HCT116 (cell line): ENCODE measurements at regions not wholly inside any gene's neighbourhood (a gene's known extent, or its start where the extent isn't known, plus 50 kb on each side); places are given as distances from the start of the nearest gene placed in this dataset.

Experiments used
- ATAC-seq: fragments of 200-7000 bp; cut with Tn5 transposase; 2 replicates; pipeline ENCODE4 v1.9.1; 2020; ENCODE audit warnings: mild to moderate bottlenecking, moderate library complexity
- BruUV-seq: library from RNA; stranded (reverse); fragments of 400-500 nt; replicated peaks from 2 replicates; lab custom pipeline; 2021; lab: Mats Ljungman, UMichigan
- CTCF ChIA-PET: fragments of 300-600 bp; sonication (Branson Sonifier 250); formaldehyde crosslinking; loops from one replicate; lab custom pipeline; 2021; ENCODE audit warnings: antibody characterized with exemption; lab: Charles Lee
- POLR2A ChIA-PET: fragments of 300-600, 350-600 bp; sonication (Branson Sonifier 250); formaldehyde crosslinking; loops from one replicate; lab custom pipeline; 2021; ENCODE audit warnings: antibody characterized with exemption; lab: Charles Lee
- RAD21 ChIA-PET, 2 experiments: fragments of 300-600 bp; sonication (Branson Sonifier 250); formaldehyde crosslinking; loops; one replicate each; lab custom pipeline; 2023; ENCODE audit warnings: low total read pairs in 2 of 2; ENCODE audit not compliant: uncharacterized antibody in 2 of 2, unreplicated experiment in 2 of 2, low non-redundant PET in 1 of 2; lab: Charles Lee
- DNase-seq: peaks from one replicate; pipeline ENCODE4 v3.0.0-alpha.2; 2010; ENCODE audit warnings: low read depth, low spot score
- H2AFZ ChIP-seq: fragments of 200-600 bp; shearing (Covaris generic), sonication (generic); 2 replicates; pipeline ENCODE4 v1.6.1; 2017; ENCODE audit warnings: low read depth, mixed run types, mixed read lengths, antibody characterized with exemption, low read length; ENCODE audit not compliant: poor library complexity, severe bottlenecking
- H3K27ac ChIP-seq: 2 replicates; pipeline ENCODE4 v1.5.1; 2012; ENCODE audit warnings: low read depth, low read length
- H3K27me3 ChIP-seq: fragments of 200-600 bp; sonication (generic); 2 replicates; pipeline ENCODE4 v1.6.1; 2016; ENCODE audit warnings: mixed run types, low read length, mixed read lengths; ENCODE audit not compliant: insufficient read depth
- H3K36me3 ChIP-seq, 2 experiments: fragments of 200-500 bp in 1 of 2; fragments of 200-600 bp in 1 of 2; sonication (Bioruptor generic) in 1 of 2; sonication (generic) in 1 of 2; 2 replicates each; pipeline versions ENCODE4 v1.5.1 to v1.6.1; 2014 to 2016; ENCODE audit warnings: low read length in 2 of 2, inconsistent platforms in 1 of 2, mixed read lengths in 1 of 2, mixed run types in 1 of 2; ENCODE audit not compliant: insufficient read depth in 2 of 2, control insufficient read depth in 1 of 2
- H3K4me1 ChIP-seq, 2 experiments: fragments of 200-600 bp in 1 of 2; sonication (generic) in 1 of 2; 2 replicates each; pipeline versions ENCODE4 v1.5.1 to v1.6.1; 2012 to 2017; ENCODE audit warnings: low read length in 2 of 2, inconsistent platforms in 1 of 2, mild to moderate bottlenecking in 1 of 2, mixed read lengths in 1 of 2, mixed run types in 1 of 2, moderate library complexity in 1 of 2; ENCODE audit not compliant: insufficient read depth in 2 of 2, control insufficient read depth in 1 of 2
- H3K4me2 ChIP-seq: fragments of 200-600 bp; sonication (generic); 2 replicates; pipeline ENCODE4 v1.6.1; 2017; ENCODE audit warnings: mixed run types, low read length, mixed read lengths
- H3K4me3 ChIP-seq, 2 experiments: fragments of 200-600 bp in 1 of 2; sonication (generic) in 1 of 2; replicated peaks in 1 of 2; 2 replicates each; pipeline ENCODE4 v1.5.1; 2011 to 2016; ENCODE audit warnings: low read length in 2 of 2, control low read depth in 1 of 2, low read depth in 1 of 2, mild to moderate bottlenecking in 1 of 2, mixed read lengths in 1 of 2, mixed run types in 1 of 2
- H3K79me2 ChIP-seq: fragments of 200-600 bp; sonication (generic); 2 replicates; pipeline ENCODE4 v1.6.1; 2017; ENCODE audit warnings: mild to moderate bottlenecking, mixed run types, low read length, moderate library complexity, mixed read lengths; ENCODE audit not compliant: insufficient read depth
- H3K9ac ChIP-seq: fragments of 200-600 bp; sonication (generic); 2 replicates; pipeline ENCODE4 v1.6.1; 2016; ENCODE audit warnings: low read length, mixed read lengths
- H3K9me2 ChIP-seq: fragments of 200-600 bp; sonication (generic), shearing (Covaris generic); 2 replicates; pipeline ENCODE4 v1.6.1; 2017; ENCODE audit warnings: mixed run types, mild to moderate bottlenecking, moderate library complexity; ENCODE audit not compliant: insufficient read depth
- H3K9me3 ChIP-seq, 2 experiments: fragments of 200-500 bp in 1 of 2; fragments of 200-600 bp in 1 of 2; sonication (Bioruptor generic) in 1 of 2; sonication (generic) in 1 of 2; 2 replicates each; pipeline ENCODE4 v1.6.1; 2014 to 2017; ENCODE audit warnings: low read length in 2 of 2, mixed read lengths in 2 of 2, inconsistent platforms in 1 of 2, low read depth in 1 of 2, mild to moderate bottlenecking in 1 of 2, mixed run types in 1 of 2, moderate library complexity in 1 of 2; ENCODE audit not compliant: control insufficient read depth in 1 of 2, insufficient read depth in 1 of 2
- H4K20me1 ChIP-seq: fragments of 200-600 bp; sonication (generic), shearing (Covaris generic); 2 replicates; pipeline ENCODE4 v1.6.1; 2017; ENCODE audit warnings: mixed run types, mild to moderate bottlenecking, moderate library complexity; ENCODE audit not compliant: insufficient read depth
- CTCF ChIP-seq, 3 experiments: fragments of 200-600 bp in 1 of 3; sonication (generic) in 1 of 3; IDR thresholded peaks in 2 of 3; conservative IDR thresholded peaks in 1 of 3; 2 replicates each; pipeline ENCODE4 v1.5.1; 2012 to 2017; ENCODE audit warnings: low read depth in 2 of 3, low read length in 2 of 3, antibody characterized with exemption in 1 of 3, borderline replicate concordance in 1 of 3, control low read depth in 1 of 3, mild to moderate bottlenecking in 1 of 3, mixed read lengths in 1 of 3, mixed run types in 1 of 3, moderate library complexity in 1 of 3; ENCODE audit not compliant: insufficient read depth in 1 of 3
- EGR1 ChIP-seq: IDR thresholded peaks from 2 replicates; pipeline ENCODE4 v1.6.1; 2012; ENCODE audit warnings: low read depth
- EZH2phosphoT487 ChIP-seq: fragments of 200-600 bp; IDR thresholded peaks from 2 replicates; pipeline ENCODE4 v1.6.1; 2018; ENCODE audit warnings: antibody characterized with exemption, borderline replicate concordance
- POLR2AphosphoS5 ChIP-seq: IDR thresholded peaks from 2 replicates; pipeline ENCODE4 v1.6.1; 2011; ENCODE audit warnings: mild to moderate bottlenecking, low read depth, low read length, moderate library complexity
- REST ChIP-seq: IDR thresholded peaks from 2 replicates; pipeline ENCODE4 v1.6.1; 2012; ENCODE audit warnings: low read depth
- SIN3A ChIP-seq: IDR thresholded peaks from 2 replicates; pipeline ENCODE4 v1.6.1; 2012; ENCODE audit warnings: low read depth
- SP1 ChIP-seq: IDR thresholded peaks from 2 replicates; pipeline ENCODE4 v1.6.1; 2012; ENCODE audit warnings: low read depth
- ZFX ChIP-seq: fragments of 450-650 bp; IDR thresholded peaks from 2 replicates; pipeline ENCODE4 v1.6.1; 2017
- intact Hi-C: fragments of 100-400 bp; cut with micrococcal nuclease; formaldehyde crosslinking; loops from 2 replicates; pipeline ENCODE4 v1.10.0; 2022

GRCh38 chr4:149110481-149110880 is 668.3 kb upstream of the NR3C2 start (continued):
- TF ChIP-seq CTCF (IDR thresholded peaks at IDR 0.05 in 2 of 3, conservative IDR thresholded peaks at IDR 0.05 in 1 of 3; ENCODE audit: borderline replicate concordance in 1 of 3, insufficient read depth in 1 of 3, low read depth in 2 of 3, low read length in 2 of 3) = no peak
- TF ChIP-seq EGR1 = no peak

DNA sequence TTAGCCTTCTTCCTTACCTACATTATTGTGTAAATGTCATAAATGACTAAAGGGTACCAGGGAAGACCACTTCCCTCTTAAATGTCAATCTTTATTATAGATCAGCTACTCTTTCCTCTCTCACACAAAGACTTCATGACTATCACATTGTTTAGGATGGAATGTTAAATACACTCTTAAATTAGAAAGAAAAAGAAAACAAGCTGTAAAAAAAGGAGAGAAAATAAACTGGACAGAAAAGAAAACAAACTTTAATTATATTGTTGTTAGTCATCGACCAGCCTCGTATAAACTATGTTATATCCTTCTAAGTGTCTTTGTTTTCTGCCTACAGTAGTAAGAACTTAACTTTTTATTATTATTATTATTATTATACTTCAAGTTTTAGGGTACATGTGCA is 666.4 kb upstream of the NR3C2 start:
- ATAC-seq = no peak
- no peak for DNase-seq
- Histone ChIP-seq H4K20me1 (no peaks in the 10 kb centered on the region), H3K27me3 (no peaks in the 10 kb centered on the region), H3K36me3 (no peaks in the 10 kb centered on the region), H3K9me3 (no peaks in the 10 kb centered on the region), H3K27ac (no peak overlapping the region), H3K9me2 (no peaks in the 10 kb centered on the region), H2AFZ (no peak overlapping the region), H3K79me2 (no peaks in the 10 kb centered on the region), H3K4me2 (no peak overlapping the region), H3K9ac (no peak overlapping the region), H3K4me3 (no peak overlapping the region), H3K4me1 (no peaks in the 10 kb centered on the region)
- ChIA-PET CTCF (no interaction called here), RAD21 (no interaction called here), POLR2A (no interaction called here)
- TF ChIP-seq ZFX = no peak
- no peak for TF ChIP-seq EZH2phosphoT487
- no peak for TF ChIP-seq SIN3A
- no peak for TF ChIP-seq REST
- TF ChIP-seq CTCF (IDR thresholded peaks at IDR 0.05 in 2 of 3, conservative IDR thresholded peaks at IDR 0.05 in 1 of 3; ENCODE audit: borderline replicate concordance in 1 of 3, insufficient read depth in 1 of 3, low read depth in 2 of 3, low read length in 2 of 3) = no peak
- no peak for TF ChIP-seq POLR2AphosphoS5
- no peak for TF ChIP-seq SP1
- BruUV-seq = no TSS peak
- intact Hi-C loops = no loop called here
